ENCODE measurements at regions not wholly inside any gene's neighbourhood (a gene's known extent, or its start where the extent isn't known, plus 50 kb on each side); places are given as distances from the start of the nearest gene placed in this dataset.

DNA sequence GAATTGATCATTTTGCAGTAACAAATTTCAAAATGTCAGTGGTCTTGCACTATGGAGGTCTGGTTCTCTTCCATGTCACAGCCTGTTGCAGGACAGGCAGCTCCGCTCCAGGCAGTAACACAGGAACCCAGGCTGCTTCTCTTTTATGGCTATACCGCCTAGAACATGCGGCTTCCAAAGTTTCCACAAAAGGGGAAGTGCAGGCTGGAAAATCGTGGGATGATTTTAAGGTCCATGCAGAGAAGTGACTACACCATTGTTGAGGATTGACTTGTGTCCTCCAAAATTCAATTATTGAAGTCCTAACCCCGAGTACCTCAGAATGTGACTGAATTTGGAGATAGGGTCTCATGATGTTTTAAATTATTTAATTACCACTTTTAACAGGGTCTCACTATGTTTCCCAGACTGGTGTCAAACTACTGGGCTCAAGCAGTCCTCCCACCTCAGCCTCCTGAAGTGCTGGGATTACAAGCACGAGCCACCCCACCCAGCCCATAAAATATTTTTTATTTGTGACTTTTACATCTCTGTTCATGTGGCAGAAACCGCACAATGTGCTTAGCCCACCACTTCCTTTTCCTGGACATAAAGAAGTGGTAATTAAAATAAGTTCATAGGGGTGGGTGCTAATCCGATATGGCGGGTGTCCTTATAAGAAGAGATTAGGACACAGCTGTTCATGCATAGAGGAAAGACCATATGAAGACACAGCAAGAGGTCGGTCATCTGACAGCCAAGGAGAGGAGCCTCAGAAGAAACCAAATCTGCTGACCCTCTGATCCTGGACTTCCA lies 279.2 kb upstream of the RPL38 start:
- TF ChIP-seq, protein P1, sequence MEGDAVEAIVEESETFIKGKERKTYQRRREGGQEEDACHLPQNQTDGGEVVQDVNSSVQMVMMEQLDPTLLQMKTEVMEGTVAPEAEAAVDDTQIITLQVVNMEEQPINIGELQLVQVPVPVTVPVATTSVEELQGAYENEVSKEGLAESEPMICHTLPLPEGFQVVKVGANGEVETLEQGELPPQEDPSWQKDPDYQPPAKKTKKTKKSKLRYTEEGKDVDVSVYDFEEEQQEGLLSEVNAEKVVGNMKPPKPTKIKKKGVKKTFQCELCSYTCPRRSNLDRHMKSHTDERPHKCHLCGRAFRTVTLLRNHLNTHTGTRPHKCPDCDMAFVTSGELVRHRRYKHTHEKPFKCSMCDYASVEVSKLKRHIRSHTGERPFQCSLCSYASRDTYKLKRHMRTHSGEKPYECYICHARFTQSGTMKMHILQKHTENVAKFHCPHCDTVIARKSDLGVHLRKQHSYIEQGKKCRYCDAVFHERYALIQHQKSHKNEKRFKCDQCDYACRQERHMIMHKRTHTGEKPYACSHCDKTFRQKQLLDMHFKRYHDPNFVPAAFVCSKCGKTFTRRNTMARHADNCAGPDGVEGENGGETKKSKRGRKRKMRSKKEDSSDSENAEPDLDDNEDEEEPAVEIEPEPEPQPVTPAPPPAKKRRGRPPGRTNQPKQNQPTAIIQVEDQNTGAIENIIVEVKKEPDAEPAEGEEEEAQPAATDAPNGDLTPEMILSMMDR (IDR thresholded peaks at IDR 0.05; ENCODE audit: control extremely low read depth, extremely low read depth, low read depth, missing control alignments) = no peak
- ChIA-PET CTCF (no interaction called here), POLR2A (no interaction called here)
- no peak for DNase-seq (ENCODE audit: extremely low spot score)

GRCh38 chr17:73924909-73925186 lies 278.6 kb upstream of the RPL38 start:
- CTCF ChIA-PET = no interaction called here
- POLR2A ChIA-PET = no interaction called here
- DNase-seq (ENCODE audit: extremely low spot score) = no peak
- TF ChIP-seq, protein P1 (IDR thresholded peaks at IDR 0.05; ENCODE audit: control extremely low read depth, extremely low read depth, low read depth, missing control alignments) = no peak

GRCh38 chr17:73929860-73930430 lies 273.5 kb upstream of the RPL38 start:
- ChIA-PET POLR2A (no interaction called here), CTCF (interaction anchor here (0.9 kb wide), 1 partner anchor 500 kb away, joined by 3 read pairs; no protein-coding TSS in a partner anchor)
- no peak for DNase-seq (ENCODE audit: extremely low spot score)
- TF ChIP-seq, protein P1 (IDR thresholded peaks at IDR 0.05; ENCODE audit: control extremely low read depth, extremely low read depth, low read depth, missing control alignments) = no peak

- ChIA-PET POLR2A (no interaction called here), CTCF (no interaction called here)
- TF ChIP-seq, protein P1 (IDR thresholded peaks at IDR 0.05; ENCODE audit: control extremely low read depth, extremely low read depth, low read depth, missing control alignments) = no peak
- DNase-seq (ENCODE audit: extremely low spot score) = no peak
These were observed 271.2 kb upstream of the RPL38 start for GRCh38 chr17:73932216-73932749.

- no peak for DNase-seq (ENCODE audit: extremely low spot score)
- POLR2A ChIA-PET = no interaction called here
- CTCF ChIA-PET = no interaction called here
- TF ChIP-seq, protein P1 (IDR thresholded peaks at IDR 0.05; ENCODE audit: control extremely low read depth, extremely low read depth, low read depth, missing control alignments) = no peak
These were observed 270.2 kb upstream of the RPL38 start for GRCh38 chr17:73933164-73933766.

DNA sequence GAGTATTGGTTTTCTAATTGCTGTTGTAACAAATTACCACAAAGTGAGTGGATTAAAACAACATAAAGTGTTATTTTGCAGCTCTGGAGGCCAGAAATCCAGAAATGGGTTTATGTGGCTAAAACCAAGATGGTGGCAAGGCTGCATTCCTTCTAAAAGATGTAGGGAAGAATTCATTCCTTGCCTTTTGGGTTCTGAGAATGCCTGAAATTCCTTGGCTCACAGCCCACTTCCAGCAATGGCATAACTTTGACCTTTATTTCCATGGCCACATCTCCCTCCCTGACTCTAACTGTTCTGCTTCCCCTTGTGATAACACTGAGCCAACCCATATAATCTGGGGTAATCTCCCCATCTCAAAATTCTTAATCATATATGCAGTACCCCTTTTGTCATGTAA lies 269.6 kb upstream of the RPL38 start:
- CTCF ChIA-PET = no interaction called here
- POLR2A ChIA-PET = no interaction called here
- TF ChIP-seq, protein P1 (IDR thresholded peaks at IDR 0.05; ENCODE audit: control extremely low read depth, extremely low read depth, low read depth, missing control alignments) = no peak
- DNase-seq (ENCODE audit: extremely low spot score) = no peak

Measured in GM10248 (cell line).